HCT116 (cell line): ENCODE measurements at regions not wholly inside any gene's neighbourhood (a gene's known extent, or its start where the extent isn't known, plus 50 kb on each side); places are given as distances from the start of the nearest gene placed in this dataset.

Experiments used
- ATAC-seq: fragments of 200-7000 bp; cut with Tn5 transposase; 2 replicates; pipeline ENCODE4 v1.9.1; 2020; ENCODE audit warnings: mild to moderate bottlenecking, moderate library complexity
- BruUV-seq: library from RNA; stranded (reverse); fragments of 400-500 nt; replicated peaks from 2 replicates; lab custom pipeline; 2021; lab: Mats Ljungman, UMichigan
- CTCF ChIA-PET: fragments of 300-600 bp; sonication (Branson Sonifier 250); formaldehyde crosslinking; loops from one replicate; lab custom pipeline; 2021; ENCODE audit warnings: antibody characterized with exemption; lab: Charles Lee
- POLR2A ChIA-PET: fragments of 300-600, 350-600 bp; sonication (Branson Sonifier 250); formaldehyde crosslinking; loops from one replicate; lab custom pipeline; 2021; ENCODE audit warnings: antibody characterized with exemption; lab: Charles Lee
- RAD21 ChIA-PET, 2 experiments: fragments of 300-600 bp; sonication (Branson Sonifier 250); formaldehyde crosslinking; loops; one replicate each; lab custom pipeline; 2023; ENCODE audit warnings: low total read pairs in 2 of 2; ENCODE audit not compliant: uncharacterized antibody in 2 of 2, unreplicated experiment in 2 of 2, low non-redundant PET in 1 of 2; lab: Charles Lee
- DNase-seq: peaks from one replicate; pipeline ENCODE4 v3.0.0-alpha.2; 2010; ENCODE audit warnings: low read depth, low spot score
- H2AFZ ChIP-seq: fragments of 200-600 bp; shearing (Covaris generic), sonication (generic); 2 replicates; pipeline ENCODE4 v1.6.1; 2017; ENCODE audit warnings: low read depth, mixed run types, mixed read lengths, antibody characterized with exemption, low read length; ENCODE audit not compliant: poor library complexity, severe bottlenecking
- H3K27ac ChIP-seq: 2 replicates; pipeline ENCODE4 v1.5.1; 2012; ENCODE audit warnings: low read depth, low read length
- H3K27me3 ChIP-seq: fragments of 200-600 bp; sonication (generic); 2 replicates; pipeline ENCODE4 v1.6.1; 2016; ENCODE audit warnings: mixed run types, low read length, mixed read lengths; ENCODE audit not compliant: insufficient read depth
- H3K36me3 ChIP-seq, 2 experiments: fragments of 200-500 bp in 1 of 2; fragments of 200-600 bp in 1 of 2; sonication (Bioruptor generic) in 1 of 2; sonication (generic) in 1 of 2; 2 replicates each; pipeline versions ENCODE4 v1.5.1 to v1.6.1; 2014 to 2016; ENCODE audit warnings: low read length in 2 of 2, inconsistent platforms in 1 of 2, mixed read lengths in 1 of 2, mixed run types in 1 of 2; ENCODE audit not compliant: insufficient read depth in 2 of 2, control insufficient read depth in 1 of 2
- H3K4me1 ChIP-seq, 2 experiments: fragments of 200-600 bp in 1 of 2; sonication (generic) in 1 of 2; 2 replicates each; pipeline versions ENCODE4 v1.5.1 to v1.6.1; 2012 to 2017; ENCODE audit warnings: low read length in 2 of 2, inconsistent platforms in 1 of 2, mild to moderate bottlenecking in 1 of 2, mixed read lengths in 1 of 2, mixed run types in 1 of 2, moderate library complexity in 1 of 2; ENCODE audit not compliant: insufficient read depth in 2 of 2, control insufficient read depth in 1 of 2
- H3K4me2 ChIP-seq: fragments of 200-600 bp; sonication (generic); 2 replicates; pipeline ENCODE4 v1.6.1; 2017; ENCODE audit warnings: mixed run types, low read length, mixed read lengths
- H3K4me3 ChIP-seq, 2 experiments: fragments of 200-600 bp in 1 of 2; sonication (generic) in 1 of 2; replicated peaks in 1 of 2; 2 replicates each; pipeline ENCODE4 v1.5.1; 2011 to 2016; ENCODE audit warnings: low read length in 2 of 2, control low read depth in 1 of 2, low read depth in 1 of 2, mild to moderate bottlenecking in 1 of 2, mixed read lengths in 1 of 2, mixed run types in 1 of 2
- H3K79me2 ChIP-seq: fragments of 200-600 bp; sonication (generic); 2 replicates; pipeline ENCODE4 v1.6.1; 2017; ENCODE audit warnings: mild to moderate bottlenecking, mixed run types, low read length, moderate library complexity, mixed read lengths; ENCODE audit not compliant: insufficient read depth
- H3K9ac ChIP-seq: fragments of 200-600 bp; sonication (generic); 2 replicates; pipeline ENCODE4 v1.6.1; 2016; ENCODE audit warnings: low read length, mixed read lengths
- H3K9me2 ChIP-seq: fragments of 200-600 bp; sonication (generic), shearing (Covaris generic); 2 replicates; pipeline ENCODE4 v1.6.1; 2017; ENCODE audit warnings: mixed run types, mild to moderate bottlenecking, moderate library complexity; ENCODE audit not compliant: insufficient read depth
- H3K9me3 ChIP-seq, 2 experiments: fragments of 200-500 bp in 1 of 2; fragments of 200-600 bp in 1 of 2; sonication (Bioruptor generic) in 1 of 2; sonication (generic) in 1 of 2; 2 replicates each; pipeline ENCODE4 v1.6.1; 2014 to 2017; ENCODE audit warnings: low read length in 2 of 2, mixed read lengths in 2 of 2, inconsistent platforms in 1 of 2, low read depth in 1 of 2, mild to moderate bottlenecking in 1 of 2, mixed run types in 1 of 2, moderate library complexity in 1 of 2; ENCODE audit not compliant: control insufficient read depth in 1 of 2, insufficient read depth in 1 of 2
- H4K20me1 ChIP-seq: fragments of 200-600 bp; sonication (generic), shearing (Covaris generic); 2 replicates; pipeline ENCODE4 v1.6.1; 2017; ENCODE audit warnings: mixed run types, mild to moderate bottlenecking, moderate library complexity; ENCODE audit not compliant: insufficient read depth
- ATF3 ChIP-seq: IDR thresholded peaks from 2 replicates; pipeline ENCODE4 v1.6.1; 2012
- CBX3 ChIP-seq: IDR thresholded peaks from 2 replicates; pipeline ENCODE4 v1.6.1; 2012; ENCODE audit warnings: low read depth
- CEBPB ChIP-seq: IDR thresholded peaks from 2 replicates; pipeline ENCODE4 v1.6.1; 2012; ENCODE audit warnings: low read depth
- CTCF ChIP-seq, 3 experiments: fragments of 200-600 bp in 1 of 3; sonication (generic) in 1 of 3; IDR thresholded peaks in 2 of 3; conservative IDR thresholded peaks in 1 of 3; 2 replicates each; pipeline ENCODE4 v1.5.1; 2012 to 2017; ENCODE audit warnings: low read depth in 2 of 3, low read length in 2 of 3, antibody characterized with exemption in 1 of 3, borderline replicate concordance in 1 of 3, control low read depth in 1 of 3, mild to moderate bottlenecking in 1 of 3, mixed read lengths in 1 of 3, mixed run types in 1 of 3, moderate library complexity in 1 of 3; ENCODE audit not compliant: insufficient read depth in 1 of 3
- ELF1 ChIP-seq: IDR thresholded peaks from 2 replicates; pipeline ENCODE4 v1.6.1; 2012; ENCODE audit warnings: low read depth, borderline replicate concordance
- EZH2 ChIP-seq: fragments of 200-600 bp; sonication (generic); IDR thresholded peaks from 2 replicates; pipeline ENCODE4 v1.6.1; 2017; ENCODE audit warnings: antibody characterized with exemption, mixed run types
- FOSL1 ChIP-seq: IDR thresholded peaks from 2 replicates; pipeline ENCODE4 v1.6.1; 2012; ENCODE audit warnings: low read depth
- JUND ChIP-seq: IDR thresholded peaks from 2 replicates; pipeline ENCODE4 v1.6.1; 2012
- MAX ChIP-seq: IDR thresholded peaks from 2 replicates; pipeline ENCODE4 v1.6.1; 2012
- REST ChIP-seq: IDR thresholded peaks from 2 replicates; pipeline ENCODE4 v1.6.1; 2012; ENCODE audit warnings: low read depth
- SP1 ChIP-seq: IDR thresholded peaks from 2 replicates; pipeline ENCODE4 v1.6.1; 2012; ENCODE audit warnings: low read depth
- SRF ChIP-seq: IDR thresholded peaks from 2 replicates; pipeline ENCODE4 v1.6.1; 2012; ENCODE audit warnings: low read depth
- TCF7L2 ChIP-seq: IDR thresholded peaks from 2 replicates; pipeline ENCODE4 v1.7.0; 2011; ENCODE audit warnings: borderline replicate concordance, inconsistent platforms; ENCODE audit not compliant: insufficient read depth, insufficient read length; ENCODE audit errors: extremely low read depth
- YY1 ChIP-seq: IDR thresholded peaks from 2 replicates; pipeline ENCODE4 v1.6.1; 2011; ENCODE audit warnings: low read length, low read depth, moderate library complexity, mild to moderate bottlenecking; ENCODE audit not compliant: insufficient replicate concordance; ENCODE audit errors: extremely low read depth
- ZBTB33 ChIP-seq: IDR thresholded peaks from 2 replicates; pipeline ENCODE4 v1.6.1; 2011; ENCODE audit warnings: mild to moderate bottlenecking, low read length, moderate library complexity; ENCODE audit not compliant: insufficient replicate concordance; ENCODE audit errors: extremely low read depth
- ZNF274 ChIP-seq: fragments of 200-500 bp; sonication (Bioruptor generic); IDR thresholded peaks from 2 replicates; pipeline ENCODE4 v1.6.1; 2014; ENCODE audit warnings: mild to moderate bottlenecking, low read depth, low read length, inconsistent platforms
- intact Hi-C: fragments of 100-400 bp; cut with micrococcal nuclease; formaldehyde crosslinking; loops from 2 replicates; pipeline ENCODE4 v1.10.0; 2022

GRCh38 chr6:4574007-4574406, 202.2 kb upstream of the CDYL start:
- Histone ChIP-seq H3K9me3 (0 out of 4 replicates have a peak, but pooled peaks cover 5 to 6% of the 10 kb centered on the region in 2 experiments), H3K27me3 (no peaks in the 10 kb centered on the region), H3K4me1 (no peaks in the 10 kb centered on the region), H3K36me3 (no peaks in the 10 kb centered on the region), H2AFZ (no peak overlapping the region), H3K27ac (no peak overlapping the region), H3K4me3 (no peak overlapping the region), H4K20me1 (no peaks in the 10 kb centered on the region), H3K9ac (no peak overlapping the region), H3K79me2 (no peaks in the 10 kb centered on the region), H3K4me2 (no peak overlapping the region), H3K9me2 (no peaks in the 10 kb centered on the region)
- CTCF ChIA-PET = no interaction called here
- POLR2A ChIA-PET = no interaction called here
- no TSS peak for BruUV-seq
- RAD21 ChIA-PET = interaction anchor here in 1 of 2 experiments (0.5 kb wide), 1 partner anchor 438 kb away, joined by 3 read pairs; the partner anchor contains the start of gene ECI2
- DNase-seq (no peak), ATAC-seq (no peak)
- intact Hi-C loops = no loop called here
- TF ChIP-seq SRF (no peak), TCF7L2 (no peak), EZH2 (no peak), YY1 (no peak), FOSL1 (no peak), ZNF274 (no peak), REST (no peak), JUND (no peak), CTCF (IDR thresholded peaks at IDR 0.05 in 2 of 3, conservative IDR thresholded peaks at IDR 0.05 in 1 of 3; ENCODE audit: borderline replicate concordance in 1 of 3, insufficient read depth in 1 of 3, low read depth in 2 of 3, low read length in 2 of 3) (no peak), ZBTB33 (no peak), MAX (no peak), ATF3 (no peak), SP1 (no peak), CEBPB (no peak), ELF1 (no peak), CBX3 (no peak)
